GM18870 (cell line): ENCODE measurements at regions not wholly inside any gene's neighbourhood (a gene's known extent, or its start where the extent isn't known, plus 50 kb on each side); places are given as distances from the start of the nearest gene placed in this dataset.

Experiments
- ATAC-seq: cut with Tn5 transposase; IDR thresholded peaks from one replicate; pipeline ENCODE4 v1.9.1; 2021; ENCODE audit warnings: moderate library complexity; ENCODE audit not compliant: unreplicated experiment

GRCh38 chr2:67260343-67261277 lies 136.5 kb upstream of the ETAA1 start:
- no peak for ATAC-seq

- no peak for ATAC-seq
Observed at GRCh38 chr2:67267241-67267640, 129.9 kb upstream of the ETAA1 start.

- no peak for ATAC-seq
Observed at GRCh38 chr2:67268797-67269196, 128.3 kb upstream of the ETAA1 start.

- no peak for ATAC-seq
Observed at GRCh38 chr2:67272195-67272594, 124.9 kb upstream of the ETAA1 start.

GRCh38 chr2:67277450-67277849 lies 119.7 kb upstream of the ETAA1 start:
- ATAC-seq, result no peak

GRCh38 chr2:67281101-67281500 lies 116.0 kb upstream of the ETAA1 start:
- no peak for ATAC-seq

- ATAC-seq, result no peak
Observed at GRCh38 chr2:67283641-67284040, 113.5 kb upstream of the ETAA1 start.

DNA sequence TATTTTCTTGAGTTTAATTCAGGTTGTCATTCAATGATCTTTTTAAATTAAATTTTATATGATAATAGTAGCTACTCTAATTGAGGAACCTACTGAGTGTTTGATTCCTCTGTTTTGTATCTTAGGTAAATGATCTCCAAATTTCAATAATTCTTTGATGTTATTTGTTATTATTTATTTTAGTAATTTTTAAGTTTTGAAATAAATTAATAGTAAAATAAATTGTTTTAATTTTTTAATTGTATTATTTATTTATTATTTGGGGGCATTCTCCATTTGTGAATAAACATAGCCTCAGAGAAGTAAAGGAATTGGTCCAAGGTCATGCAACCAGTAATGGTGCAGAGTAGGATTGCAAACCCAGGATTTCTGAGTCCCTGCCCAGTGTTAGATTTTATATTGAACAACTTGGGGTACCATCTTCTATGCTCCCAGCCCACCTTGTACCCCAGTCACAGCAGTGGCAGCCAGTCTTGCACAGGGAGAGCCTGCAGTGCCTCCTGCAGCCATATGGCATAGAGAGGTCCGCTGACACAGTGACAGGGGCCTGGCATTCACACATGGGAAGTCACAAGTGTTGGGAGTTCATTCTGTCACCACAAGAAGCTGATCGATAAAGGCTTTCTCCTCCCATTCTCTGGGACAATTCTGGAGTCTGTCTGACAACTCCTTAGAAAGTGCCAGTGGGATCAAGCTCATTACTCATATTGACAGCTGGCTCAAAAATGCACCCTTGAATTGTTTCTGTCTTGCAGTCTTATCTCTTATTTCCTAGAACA lies 110.0 kb upstream of the ETAA1 start:
- no peak for ATAC-seq

DNA sequence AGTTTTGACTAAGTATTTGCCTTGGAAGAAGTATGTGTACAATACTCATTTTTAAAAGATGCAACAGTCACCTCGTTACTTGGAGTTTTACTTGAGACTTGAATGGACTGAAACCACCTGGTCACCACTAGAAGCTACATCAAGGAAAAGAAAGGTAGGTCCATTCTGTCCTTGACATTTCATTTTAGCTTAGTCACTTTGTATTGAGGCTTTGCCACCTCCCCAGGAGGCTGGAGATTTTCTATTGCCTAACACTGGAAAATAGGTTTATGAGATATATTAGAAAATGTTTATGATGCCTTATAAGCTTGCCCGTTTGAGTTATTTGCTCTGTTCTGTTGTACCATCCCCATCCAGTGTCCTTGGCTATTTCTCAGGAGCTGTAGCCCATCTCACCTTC lies 107.9 kb upstream of the ETAA1 start:
- ATAC-seq, result no peak

GRCh38 chr2:67289921-67290371 lies 107.2 kb upstream of the ETAA1 start:
- no peak for ATAC-seq

GRCh38 chr2:67290451-67291290 lies 106.5 kb upstream of the ETAA1 start:
- ATAC-seq, result no peak

- ATAC-seq, result no peak
Observed at GRCh38 chr2:67294218-67294617, 102.9 kb upstream of the ETAA1 start.

GRCh38 chr2:67295406-67295805 lies 101.7 kb upstream of the ETAA1 start:
- no peak for ATAC-seq

GRCh38 chr2:67295851-67296250 lies 101.3 kb upstream of the ETAA1 start:
- ATAC-seq, result no peak

DNA sequence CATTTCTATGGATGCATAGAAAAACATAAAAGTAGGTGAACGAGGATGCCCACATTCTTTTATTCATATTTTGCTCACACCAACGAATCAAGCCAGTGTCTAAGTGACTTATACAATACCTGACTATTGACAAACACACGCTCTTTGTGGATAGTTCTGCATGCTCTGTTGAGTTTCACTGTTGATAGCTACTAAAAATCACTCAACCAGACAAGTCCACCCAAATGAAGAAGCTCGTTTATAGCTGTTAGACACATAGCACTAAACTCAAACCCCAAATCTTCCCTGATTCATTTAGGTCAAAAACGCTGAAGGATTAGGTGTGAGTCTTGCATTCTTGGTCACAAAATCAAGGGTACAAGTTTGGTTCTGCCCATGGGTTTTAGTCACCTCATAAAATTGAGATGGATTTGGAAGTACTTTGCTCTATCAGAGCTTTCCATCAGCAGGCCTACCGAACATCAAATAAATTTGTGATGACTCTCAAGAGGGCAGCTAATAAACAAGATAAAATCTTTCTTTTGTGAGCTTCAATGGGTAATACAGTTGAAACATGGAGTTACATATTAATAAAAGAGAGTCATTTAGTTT lies 92.7 kb upstream of the ETAA1 start:
- no peak for ATAC-seq

GRCh38 chr2:67309281-67309680 lies 87.9 kb upstream of the ETAA1 start:
- ATAC-seq, result no peak

DNA sequence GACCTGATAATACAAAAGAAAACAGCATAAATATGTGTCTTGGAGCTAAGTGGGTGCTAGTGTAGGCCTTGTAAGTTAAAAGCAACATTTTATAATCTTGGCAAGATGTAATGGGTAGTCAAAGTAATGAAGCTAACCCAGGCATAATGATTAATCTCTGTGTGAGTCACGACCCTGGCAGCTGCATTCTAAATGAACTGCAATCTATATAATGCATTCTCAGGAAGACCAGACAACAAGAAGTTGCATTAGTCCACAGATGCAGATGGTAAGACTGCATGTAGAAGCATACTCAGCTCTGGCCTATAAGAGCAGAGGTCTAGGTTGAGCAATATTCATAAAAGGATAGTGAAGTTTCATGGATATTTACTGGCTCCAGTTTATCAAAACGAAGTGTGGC lies 85.6 kb upstream of the ETAA1 start:
- no peak for ATAC-seq

DNA sequence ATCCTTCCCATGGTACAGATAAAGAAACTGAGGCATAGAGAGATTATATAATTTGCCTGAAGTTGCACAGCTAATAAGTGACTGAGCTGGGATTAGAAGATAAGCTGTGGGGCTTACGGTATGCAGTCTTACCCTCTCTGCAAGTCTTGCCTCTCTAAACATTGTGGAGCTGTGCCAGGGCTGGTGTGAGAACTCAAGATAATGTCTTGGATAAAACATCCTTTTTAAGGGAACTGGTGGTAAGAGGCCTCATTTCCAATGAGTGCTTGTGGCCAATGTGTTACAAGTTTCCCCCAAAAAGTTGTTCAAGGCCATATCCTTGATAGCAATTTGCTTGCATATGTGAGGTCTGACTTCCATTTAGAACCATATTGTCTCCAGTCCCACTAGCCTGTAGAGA lies 84.3 kb upstream of the ETAA1 start:
- ATAC-seq, result no peak

GRCh38 chr2:67313536-67313935 lies 83.6 kb upstream of the ETAA1 start:
- no peak for ATAC-seq

GRCh38 chr2:67318031-67318430 lies 79.1 kb upstream of the ETAA1 start:
- no peak for ATAC-seq

- ATAC-seq, result no peak
Observed at GRCh38 chr2:67318563-67318962, 78.6 kb upstream of the ETAA1 start.
